ENCODE measurements at regions not wholly inside any gene's neighbourhood (a gene's known extent, or its start where the extent isn't known, plus 50 kb on each side); places are given as distances from the start of the nearest gene placed in this dataset.

GRCh38 chr1:105023719-105024118 lies 1274.0 kb downstream of the AMY1C start:
- H3K4me3 ChIP-seq: no peak overlapping the region
- TF ChIP-seq, protein P1, sequence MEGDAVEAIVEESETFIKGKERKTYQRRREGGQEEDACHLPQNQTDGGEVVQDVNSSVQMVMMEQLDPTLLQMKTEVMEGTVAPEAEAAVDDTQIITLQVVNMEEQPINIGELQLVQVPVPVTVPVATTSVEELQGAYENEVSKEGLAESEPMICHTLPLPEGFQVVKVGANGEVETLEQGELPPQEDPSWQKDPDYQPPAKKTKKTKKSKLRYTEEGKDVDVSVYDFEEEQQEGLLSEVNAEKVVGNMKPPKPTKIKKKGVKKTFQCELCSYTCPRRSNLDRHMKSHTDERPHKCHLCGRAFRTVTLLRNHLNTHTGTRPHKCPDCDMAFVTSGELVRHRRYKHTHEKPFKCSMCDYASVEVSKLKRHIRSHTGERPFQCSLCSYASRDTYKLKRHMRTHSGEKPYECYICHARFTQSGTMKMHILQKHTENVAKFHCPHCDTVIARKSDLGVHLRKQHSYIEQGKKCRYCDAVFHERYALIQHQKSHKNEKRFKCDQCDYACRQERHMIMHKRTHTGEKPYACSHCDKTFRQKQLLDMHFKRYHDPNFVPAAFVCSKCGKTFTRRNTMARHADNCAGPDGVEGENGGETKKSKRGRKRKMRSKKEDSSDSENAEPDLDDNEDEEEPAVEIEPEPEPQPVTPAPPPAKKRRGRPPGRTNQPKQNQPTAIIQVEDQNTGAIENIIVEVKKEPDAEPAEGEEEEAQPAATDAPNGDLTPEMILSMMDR (IDR thresholded peaks at IDR 0.05): no peak
- H3K27ac ChIP-seq: no peak overlapping the region
- no peak for DNase-seq (ENCODE audit: low spot score)

GRCh38 chr1:105027838-105028471 lies 1278.3 kb downstream of the AMY1C start:
- TF ChIP-seq, protein P1 (IDR thresholded peaks at IDR 0.05): no peak
- no peak overlapping the region for H3K4me3 ChIP-seq
- no peak overlapping the region for H3K27ac ChIP-seq
- DNase-seq (ENCODE audit: low spot score): no peak

DNA sequence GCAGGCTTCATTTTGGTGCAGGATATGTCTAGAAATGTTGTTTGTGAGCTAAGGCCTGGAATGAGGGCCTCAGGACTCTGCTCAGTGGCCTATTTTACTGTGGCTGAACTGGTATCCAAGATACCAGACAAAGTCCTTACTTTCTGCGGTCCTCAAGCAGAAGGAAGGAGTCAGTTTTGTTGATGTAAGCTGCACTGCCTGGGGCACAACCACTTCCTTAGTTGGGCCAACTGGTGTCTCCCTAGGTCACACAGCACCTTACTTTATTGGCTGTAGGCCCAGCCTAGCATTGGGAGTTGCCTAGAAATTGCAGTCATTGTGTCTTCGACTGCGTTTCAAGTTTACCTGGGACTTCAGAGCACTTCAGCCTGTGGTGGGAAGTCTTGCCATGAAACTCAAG lies 1322.7 kb downstream of the AMY1C start:
- no peak for DNase-seq (ENCODE audit: low spot score)
- Histone ChIP-seq H3K27ac (no peak overlapping the region), H3K4me3 (no peak overlapping the region)
- TF ChIP-seq, protein P1 (IDR thresholded peaks at IDR 0.05): no peak

GRCh38 chr1:105072850-105073249 lies 1323.2 kb downstream of the AMY1C start:
- no peak for DNase-seq (ENCODE audit: low spot score)
- Histone ChIP-seq H3K27ac (no peak overlapping the region), H3K4me3 (no peak overlapping the region)
- TF ChIP-seq, protein P1 (IDR thresholded peaks at IDR 0.05): no peak

- Histone ChIP-seq H3K27ac (no peak overlapping the region), H3K4me3 (no peak overlapping the region)
- TF ChIP-seq, protein P1 (IDR thresholded peaks at IDR 0.05): no peak
- DNase-seq (ENCODE audit: low spot score): no peak
Observed at GRCh38 chr1:105073660-105074059, 1324.0 kb downstream of the AMY1C start.

DNA sequence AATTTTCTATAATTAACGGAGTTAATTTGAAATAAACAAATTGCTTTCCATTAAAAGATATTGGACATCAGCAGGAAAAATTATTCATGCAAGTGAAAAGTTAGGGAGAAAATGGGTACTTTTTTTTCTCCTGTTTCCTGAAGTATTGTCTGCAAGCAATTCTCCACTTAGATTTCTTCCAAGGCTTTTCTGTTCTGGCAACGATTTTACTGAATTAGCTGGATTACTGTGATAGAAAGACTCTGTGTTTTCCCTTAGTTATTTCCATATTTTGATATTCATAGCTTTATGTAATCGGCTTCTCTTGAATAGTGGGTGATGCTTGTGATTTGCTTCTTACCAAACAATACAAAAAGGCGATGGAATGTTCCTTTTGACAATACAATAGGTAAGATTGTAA lies 1333.9 kb downstream of the AMY1C start:
- TF ChIP-seq, protein P1 (IDR thresholded peaks at IDR 0.05): no peak

GRCh38 chr1:105087506-105087905 lies 1337.8 kb downstream of the AMY1C start:
- no peak for DNase-seq (ENCODE audit: low spot score)
- TF ChIP-seq, protein P1 (IDR thresholded peaks at IDR 0.05): no peak
- H3K4me3 ChIP-seq: no peak overlapping the region
- no peak overlapping the region for H3K27ac ChIP-seq

More for the DNA sequence above, 1333.9 kb downstream of the AMY1C start:
- Histone ChIP-seq H3K4me3 (no peak overlapping the region), H3K27ac (no peak overlapping the region)
- DNase-seq (ENCODE audit: low spot score): no peak

Measured in coronary artery (tissue), 2 donors.